NOMO-1 treated with DMSO at 0.1 percent for 48 hours (cell line): ENCODE measurements at regions not wholly inside any gene's neighbourhood (a gene's known extent, or its start where the extent isn't known, plus 50 kb on each side); places are given as distances from the start of the nearest gene placed in this dataset.
"Not testable (repeated sequence)": the region's sequence is repeated elsewhere in the genome, so short reads cannot be mapped to it uniquely, and the experiment has no call there.

Source experiments
- DNase-seq: peaks from one replicate; lab custom pipeline; 2025; ENCODE audit not compliant: unreplicated experiment; lab: John Stamatoyannopoulos, UW

- no peak for DNase-seq
Observed at GRCh38 chr12:34302131-34302885, 280.0 kb downstream of the ALG10 start.

GRCh38 chr12:34303091-34303870, 281.0 kb downstream of the ALG10 start:
- DNase-seq = no peak

GRCh38 chr12:34304001-34304400, 281.7 kb downstream of the ALG10 start:
- no peak for DNase-seq

GRCh38 chr12:34304546-34304945, 282.2 kb downstream of the ALG10 start:
- no peak for DNase-seq

- no peak for DNase-seq
Observed at GRCh38 chr12:34305176-34305575, 282.9 kb downstream of the ALG10 start.

GRCh38 chr12:34306133-34306830, 284.0 kb downstream of the ALG10 start:
- no peak for DNase-seq

GRCh38 chr12:34309806-34310804, 287.8 kb downstream of the ALG10 start:
- not testable (repeated sequence) for DNase-seq

- DNase-seq = no peak
Observed at GRCh38 chr12:34311337-34311736, 289.0 kb downstream of the ALG10 start.

GRCh38 chr12:34327671-34328070, 305.4 kb downstream of the ALG10 start:
- no peak for DNase-seq

- no peak for DNase-seq
Observed at GRCh38 chr12:34333337-34333736, 311.0 kb downstream of the ALG10 start.

- no peak for DNase-seq
Observed at GRCh38 chr12:34334538-34334937, 312.2 kb downstream of the ALG10 start.

GRCh38 chr12:34334953-34335743, 312.9 kb downstream of the ALG10 start:
- no peak for DNase-seq

- no peak for DNase-seq
Observed at GRCh38 chr12:34335819-34336262, 313.5 kb downstream of the ALG10 start.

- no peak for DNase-seq
Observed at GRCh38 chr12:34336619-34337465, 314.5 kb downstream of the ALG10 start.

GRCh38 chr12:34338751-34339150, 316.5 kb downstream of the ALG10 start:
- DNase-seq = no peak

GRCh38 chr12:34339922-34340321, 317.6 kb downstream of the ALG10 start:
- DNase-seq = no peak

- DNase-seq = no peak
Observed at GRCh38 chr12:34340534-34341361, 318.5 kb downstream of the ALG10 start.

- DNase-seq = no peak
Observed at GRCh38 chr12:34341362-34341733, 319.1 kb downstream of the ALG10 start.
